Kidney capillary endothelial cell (primary cell): ENCODE measurements at regions not wholly inside any gene's neighbourhood (a gene's known extent, or its start where the extent isn't known, plus 50 kb on each side); places are given as distances from the start of the nearest gene placed in this dataset.
"Not testable (repeated sequence)": the region's sequence is repeated elsewhere in the genome, so short reads cannot be mapped to it uniquely, and the experiment has no call there.

Source experiments
- DNase-seq: peaks from one replicate; pipeline ENCODE4 v3.0.0-alpha.2; 2018; ENCODE audit warnings: low spot score

DNA sequence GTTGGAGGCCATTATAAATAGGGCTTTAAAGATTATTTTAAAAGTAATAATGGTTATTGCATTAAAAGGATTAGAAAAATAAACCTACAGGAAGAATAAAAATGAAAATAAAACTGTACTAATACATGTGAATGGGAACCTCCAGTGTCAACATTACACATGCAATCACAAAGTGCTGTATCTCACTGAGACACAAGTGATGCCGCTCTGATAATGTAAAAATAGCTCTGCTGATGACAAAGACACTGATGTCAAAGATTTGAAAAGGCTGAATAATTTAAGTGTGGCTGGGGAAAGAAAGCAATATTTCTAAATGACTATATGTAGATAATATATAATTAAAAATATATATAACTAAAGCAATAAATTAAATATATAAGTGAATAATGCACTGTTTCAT is 129.1 kb upstream of the RAP2B start:
- no peak for DNase-seq

GRCh38 chr3:153036846-153037245 is 125.2 kb upstream of the RAP2B start:
- no peak for DNase-seq

DNA sequence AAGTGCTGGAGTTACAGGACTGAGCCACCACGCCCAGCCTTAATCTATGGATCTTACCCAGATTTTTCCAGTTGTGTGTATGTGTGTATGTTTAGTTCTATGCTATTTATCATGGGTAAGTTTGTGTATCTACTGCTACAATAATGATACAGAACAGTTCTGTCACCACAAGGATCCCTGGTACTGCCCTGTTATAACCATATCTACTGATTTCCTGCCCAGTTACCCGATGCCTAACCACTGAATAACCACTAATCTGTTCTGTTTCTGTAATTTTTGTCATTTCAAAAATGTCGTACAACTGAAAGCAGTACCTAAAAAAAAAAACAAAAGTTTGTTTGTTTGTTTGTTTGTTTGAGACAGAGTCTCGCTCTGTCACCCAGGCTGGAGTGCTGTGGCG is 123.7 kb upstream of the RAP2B start:
- no peak for DNase-seq

DNA sequence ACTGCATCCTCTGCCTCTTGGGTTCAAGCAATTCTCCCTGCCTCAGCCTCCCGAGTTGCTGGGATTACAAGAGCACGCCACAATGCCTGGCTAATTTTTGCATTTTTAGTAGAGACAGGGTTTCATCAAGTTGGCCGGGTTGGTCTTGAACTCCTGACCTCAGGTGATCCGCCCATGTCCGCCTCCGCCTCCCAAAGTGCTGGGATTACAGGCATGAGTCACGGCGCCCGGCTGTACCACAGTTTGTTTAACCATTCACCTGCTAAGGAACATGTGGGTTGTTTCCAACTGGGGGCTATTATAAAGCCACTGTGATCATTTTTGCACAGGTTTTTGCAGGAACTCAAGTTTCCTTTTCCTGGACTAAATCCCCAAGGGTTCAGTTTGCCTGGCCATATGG is 123.2 kb upstream of the RAP2B start:
- DNase-seq: no peak

DNA sequence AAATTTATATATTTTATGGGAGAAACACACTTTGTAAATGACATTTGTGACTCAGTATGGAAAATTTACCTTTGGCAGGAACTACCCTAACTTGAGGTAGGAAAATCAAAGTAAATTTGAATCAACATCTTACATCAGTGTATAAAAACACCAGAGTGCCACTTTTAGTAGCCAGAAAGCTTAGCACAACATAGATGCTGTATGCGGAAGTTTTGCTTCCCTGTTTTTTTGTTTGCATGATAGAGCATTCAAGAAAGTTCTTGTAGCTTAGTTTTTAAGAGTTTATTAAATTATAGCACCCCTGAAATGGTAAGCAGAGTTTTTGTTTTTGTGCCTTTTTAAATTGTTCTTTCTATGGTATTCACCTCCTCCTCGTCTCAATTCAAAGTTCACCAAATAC is 120.8 kb upstream of the RAP2B start:
- no peak for DNase-seq

DNA sequence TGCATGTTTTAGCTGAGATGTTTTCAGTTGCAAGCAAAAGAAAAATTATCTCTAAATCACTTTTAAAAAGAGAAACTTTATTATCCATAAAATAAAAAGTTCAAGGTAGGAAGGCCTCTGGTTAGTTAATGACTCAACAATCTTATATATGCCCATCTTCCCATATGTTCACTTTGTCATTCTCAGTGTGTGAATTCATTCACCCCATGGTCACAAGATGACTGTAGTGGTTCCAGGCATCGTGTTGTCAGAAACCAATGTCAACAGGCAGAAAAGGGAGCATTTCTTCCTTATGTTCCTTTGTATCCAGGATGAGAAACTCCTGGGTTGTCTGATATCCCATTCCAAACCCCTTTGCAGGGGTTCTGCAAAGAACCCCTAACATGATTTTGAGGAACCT is 119.9 kb upstream of the RAP2B start:
- no peak for DNase-seq

DNA sequence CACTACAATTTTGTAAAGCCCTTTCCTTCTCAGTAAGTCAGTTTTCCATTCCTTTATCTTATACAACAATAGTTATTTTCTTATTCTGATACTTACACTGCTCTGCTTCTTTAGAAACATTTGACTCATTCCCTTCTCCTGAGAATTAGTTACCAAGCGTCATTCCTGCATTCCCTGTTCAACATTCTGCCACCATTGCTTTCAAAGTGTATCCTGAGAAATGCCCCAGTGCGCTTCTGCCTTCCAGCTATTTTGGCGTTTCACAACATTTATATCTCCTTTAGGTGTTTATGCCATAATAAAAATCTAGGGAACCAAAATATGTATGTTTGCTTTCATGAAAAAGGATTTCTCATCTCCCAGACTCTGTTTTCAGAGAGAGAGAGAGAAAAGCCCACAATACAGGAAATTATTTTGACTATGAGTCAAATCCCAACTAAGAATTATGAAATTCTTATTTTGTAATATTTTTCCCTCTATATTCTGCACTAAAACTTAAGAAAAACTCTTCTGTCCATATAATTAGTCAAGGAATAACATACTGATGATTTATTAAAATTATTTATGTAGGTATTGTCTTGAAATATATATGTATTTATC is 118.2 kb upstream of the RAP2B start:
- DNase-seq: no peak

DNA sequence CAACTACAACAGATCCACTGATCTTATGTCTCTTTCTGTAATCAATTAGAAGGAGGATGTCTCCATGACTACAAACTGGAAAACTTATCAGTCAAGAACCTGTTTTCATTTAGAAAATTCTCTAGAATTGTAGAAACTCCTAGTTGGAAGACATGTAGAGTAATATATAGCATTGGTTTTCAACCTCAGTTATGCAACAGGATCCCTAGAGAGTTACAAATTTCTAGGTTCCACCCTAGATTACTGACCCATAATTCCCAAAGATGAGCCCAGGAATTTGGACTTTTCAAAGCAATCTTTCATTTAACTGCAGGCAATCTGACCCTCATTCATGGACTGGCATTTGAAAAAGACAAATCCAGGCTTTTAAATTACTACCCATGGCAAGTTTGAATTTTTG is 116.9 kb upstream of the RAP2B start:
- no peak for DNase-seq

DNA sequence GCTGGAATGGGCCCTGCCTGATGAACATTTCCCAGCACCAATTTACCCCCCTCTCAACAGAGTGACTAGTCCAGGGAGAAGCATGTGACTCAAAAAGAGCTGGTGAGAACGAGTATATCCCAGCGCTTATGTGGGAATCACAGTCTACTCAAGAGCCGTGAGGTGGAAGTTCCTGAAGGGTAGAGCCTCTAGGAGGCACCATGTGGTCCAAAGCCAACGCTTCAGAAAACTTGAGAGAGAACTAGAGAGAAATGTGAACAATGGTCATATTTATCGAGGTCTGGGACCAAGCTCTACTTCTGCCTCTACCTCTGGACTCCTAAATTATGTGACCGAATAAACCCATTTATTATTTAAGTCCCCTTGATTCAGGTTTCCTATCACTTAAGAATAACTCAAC is 111.0 kb upstream of the RAP2B start:
- no peak for DNase-seq

- peak; percentile 83 for DNase-seq
Observed at GRCh38 chr3:153051427-153052095, 110.5 kb upstream of the RAP2B start.

- peak; percentile 99 for DNase-seq
Observed at GRCh38 chr3:153052096-153052460, 109.9 kb upstream of the RAP2B start.

GRCh38 chr3:153055217-153055616 is 106.8 kb upstream of the RAP2B start:
- DNase-seq: no peak

DNA sequence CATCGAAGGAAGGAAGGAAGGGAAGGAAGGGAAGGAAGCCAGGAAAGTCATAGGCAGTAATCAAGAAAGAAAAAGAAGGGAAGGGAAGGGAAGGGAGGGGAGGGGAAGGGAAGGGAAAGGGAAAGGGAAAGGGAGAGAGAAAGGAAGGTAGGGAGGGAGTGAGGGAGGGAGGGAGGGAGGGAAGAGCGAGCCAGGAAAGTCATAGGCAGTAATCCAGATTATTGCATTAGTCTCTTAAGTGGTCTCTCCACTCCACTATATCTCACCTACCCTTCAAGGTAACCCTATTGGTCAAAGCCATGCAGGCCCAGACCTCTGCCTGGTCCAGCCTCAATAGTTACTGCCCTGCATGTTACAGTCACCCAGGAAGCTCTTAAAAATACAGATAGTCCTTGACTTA is 106.2 kb upstream of the RAP2B start:
- DNase-seq: no peak

DNA sequence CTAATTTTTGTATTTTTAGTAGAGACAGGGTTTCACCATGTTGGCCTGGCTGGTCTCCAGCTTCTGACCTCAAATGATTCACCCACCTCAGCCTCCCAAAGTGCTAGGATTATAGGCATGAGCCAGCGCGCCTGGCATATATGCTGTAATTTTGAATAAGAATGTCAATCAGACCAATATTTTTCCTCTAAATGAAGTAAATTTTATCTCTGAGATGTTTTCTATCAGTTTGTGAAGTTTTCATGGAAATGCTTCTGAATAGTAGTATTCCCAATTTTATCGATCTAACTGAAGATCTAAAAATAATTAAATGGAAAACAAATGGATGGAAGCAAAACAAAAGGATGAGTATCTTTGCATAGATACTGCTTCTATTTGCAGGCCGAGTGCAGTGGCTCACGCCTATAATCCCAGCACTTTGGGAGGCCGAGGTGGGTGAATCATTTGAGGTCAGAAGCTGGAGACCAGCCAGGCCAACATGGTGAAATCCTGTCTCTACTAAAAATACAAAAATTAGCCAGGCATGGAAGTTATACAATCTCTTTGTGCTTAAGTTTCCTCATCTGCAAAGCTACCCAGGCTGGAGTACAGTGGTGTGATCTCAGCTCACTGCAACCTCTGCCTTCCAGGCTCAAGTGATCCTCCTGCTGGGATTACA is 103.9 kb upstream of the RAP2B start:
- DNase-seq: not testable (repeated sequence)

DNA sequence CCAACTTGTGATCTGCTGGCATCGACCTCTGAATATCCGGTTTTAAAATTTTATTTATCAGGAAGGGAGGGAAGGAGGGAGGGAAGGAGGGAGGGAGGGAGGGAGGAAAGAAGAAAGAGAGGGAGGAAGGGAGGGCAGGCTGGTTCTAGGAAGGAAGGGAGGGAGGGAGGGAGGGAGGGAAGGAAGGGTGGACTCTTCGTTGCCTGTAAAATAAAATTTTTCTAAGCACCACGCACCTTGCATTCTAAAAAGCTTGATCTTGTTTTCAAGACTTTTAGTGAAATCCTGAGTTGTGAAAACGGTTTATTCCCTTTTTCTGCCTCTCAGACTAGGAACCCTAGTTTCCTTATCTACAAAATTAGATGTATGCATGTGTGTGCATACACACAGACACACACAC is 101.7 kb upstream of the RAP2B start:
- DNase-seq: no peak

- DNase-seq: no peak
Observed at GRCh38 chr3:153061938-153062528, 100.0 kb upstream of the RAP2B start.

DNA sequence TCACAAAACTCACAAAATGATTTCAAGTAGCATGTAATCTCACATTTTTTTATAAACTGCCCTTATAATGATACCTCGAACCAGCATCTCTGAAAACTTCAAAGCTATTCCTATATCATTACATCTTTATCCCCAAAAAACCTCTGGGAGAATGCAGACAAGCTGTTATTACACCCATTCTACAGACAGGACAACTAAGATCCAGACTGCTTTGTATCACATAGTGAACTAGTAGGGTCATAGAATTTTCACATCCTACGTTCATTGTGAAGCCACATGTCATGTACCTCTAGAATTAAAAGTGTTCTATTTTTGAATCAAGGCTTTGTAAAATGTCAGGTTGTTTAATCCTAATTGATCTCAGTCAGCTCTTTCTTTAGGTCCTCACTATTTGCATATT is 98.7 kb upstream of the RAP2B start:
- DNase-seq: no peak

GRCh38 chr3:153066983-153067382 is 95.0 kb upstream of the RAP2B start:
- no peak for DNase-seq

GRCh38 chr3:153069598-153070510 is 92.2 kb upstream of the RAP2B start:
- DNase-seq: no peak

GRCh38 chr3:153070511-153070868 is 91.5 kb upstream of the RAP2B start:
- DNase-seq: no peak

GRCh38 chr3:153072382-153072781 is 89.6 kb upstream of the RAP2B start:
- no peak for DNase-seq

GRCh38 chr3:153072856-153073255 is 89.2 kb upstream of the RAP2B start:
- no peak for DNase-seq
